ENCODE measurements at regions not wholly inside any gene's neighbourhood (a gene's known extent, or its start where the extent isn't known, plus 50 kb on each side); places are given as distances from the start of the nearest gene placed in this dataset.

DNA sequence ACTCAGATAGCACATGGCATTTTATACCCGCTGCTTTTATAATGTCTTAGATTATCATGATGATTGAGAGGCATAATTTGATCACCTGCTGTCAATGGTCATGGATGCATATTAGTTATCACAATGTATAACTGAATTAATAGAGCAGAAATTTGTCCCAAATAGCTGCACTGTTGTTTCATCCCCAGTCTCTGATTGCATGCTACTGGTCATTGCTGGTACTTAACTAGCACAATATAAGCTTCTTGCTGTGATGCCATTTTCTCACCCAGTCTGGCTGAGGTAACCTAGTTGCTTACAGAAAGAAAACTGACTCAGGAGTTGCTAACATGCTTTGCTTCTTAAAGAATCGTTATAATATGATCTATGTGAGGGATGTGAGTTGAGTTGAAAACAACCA lies 76.8 kb upstream of the PLEKHA5 start:
- no peak for DNase-seq (ENCODE audit: low spot score)

DNA sequence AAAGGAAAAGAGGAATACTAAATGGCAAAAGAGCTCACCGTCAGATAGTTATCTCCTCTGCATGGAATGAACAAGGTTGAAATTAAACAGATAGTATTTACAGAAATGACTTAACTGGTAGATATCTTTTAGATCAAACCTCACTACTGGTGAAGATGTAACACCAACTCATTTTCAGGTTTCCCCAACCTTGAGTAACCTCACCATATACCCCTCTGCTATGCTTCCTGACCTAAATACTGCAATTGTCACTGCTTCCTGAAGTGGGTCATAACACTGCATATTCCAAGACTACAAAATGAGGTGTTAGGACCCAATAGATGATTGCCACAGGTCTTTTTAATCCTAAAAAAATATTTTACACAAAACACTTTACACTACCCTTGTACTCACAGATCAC lies 76.3 kb upstream of the PLEKHA5 start:
- DNase-seq (ENCODE audit: low spot score), result no peak

DNA sequence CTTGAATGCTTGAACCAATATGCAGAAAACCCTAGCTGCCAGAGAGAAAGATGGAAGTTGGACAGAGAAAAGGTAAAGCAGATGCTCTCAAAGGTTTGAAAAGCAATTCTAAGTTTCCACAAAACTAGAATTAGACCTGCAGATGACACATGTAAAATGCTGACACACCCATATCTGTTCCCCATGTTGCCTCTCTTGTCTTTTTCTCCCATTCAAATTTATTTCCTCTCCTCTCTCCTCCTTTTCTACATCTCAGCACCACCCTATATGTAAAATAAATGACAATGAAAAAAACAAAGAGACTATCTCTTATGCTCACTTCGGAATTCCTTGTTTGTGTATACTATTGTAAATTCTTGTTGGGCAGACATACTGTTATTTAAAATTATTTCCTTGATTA lies 75.5 kb upstream of the PLEKHA5 start:
- no peak for DNase-seq (ENCODE audit: low spot score)

DNA sequence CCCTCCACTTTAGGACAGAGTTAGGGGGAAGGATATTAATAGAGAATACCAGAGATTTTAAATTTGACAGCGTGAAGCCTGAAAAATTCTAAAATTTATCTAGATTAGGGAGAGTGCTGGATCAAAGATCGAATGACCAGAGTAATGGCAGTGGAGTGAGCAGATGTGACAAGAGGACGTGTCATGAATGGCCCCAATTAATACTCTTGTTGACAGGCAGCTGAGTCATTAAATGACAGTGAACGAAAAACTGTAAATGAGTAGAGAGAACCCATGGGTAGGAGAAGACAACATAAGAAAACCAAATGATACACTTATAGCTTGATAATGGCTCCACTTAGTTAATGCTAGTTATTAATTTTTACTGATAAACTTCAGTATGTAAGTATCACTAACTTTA lies 73.9 kb upstream of the PLEKHA5 start:
- no peak for DNase-seq (ENCODE audit: low spot score)

DNA sequence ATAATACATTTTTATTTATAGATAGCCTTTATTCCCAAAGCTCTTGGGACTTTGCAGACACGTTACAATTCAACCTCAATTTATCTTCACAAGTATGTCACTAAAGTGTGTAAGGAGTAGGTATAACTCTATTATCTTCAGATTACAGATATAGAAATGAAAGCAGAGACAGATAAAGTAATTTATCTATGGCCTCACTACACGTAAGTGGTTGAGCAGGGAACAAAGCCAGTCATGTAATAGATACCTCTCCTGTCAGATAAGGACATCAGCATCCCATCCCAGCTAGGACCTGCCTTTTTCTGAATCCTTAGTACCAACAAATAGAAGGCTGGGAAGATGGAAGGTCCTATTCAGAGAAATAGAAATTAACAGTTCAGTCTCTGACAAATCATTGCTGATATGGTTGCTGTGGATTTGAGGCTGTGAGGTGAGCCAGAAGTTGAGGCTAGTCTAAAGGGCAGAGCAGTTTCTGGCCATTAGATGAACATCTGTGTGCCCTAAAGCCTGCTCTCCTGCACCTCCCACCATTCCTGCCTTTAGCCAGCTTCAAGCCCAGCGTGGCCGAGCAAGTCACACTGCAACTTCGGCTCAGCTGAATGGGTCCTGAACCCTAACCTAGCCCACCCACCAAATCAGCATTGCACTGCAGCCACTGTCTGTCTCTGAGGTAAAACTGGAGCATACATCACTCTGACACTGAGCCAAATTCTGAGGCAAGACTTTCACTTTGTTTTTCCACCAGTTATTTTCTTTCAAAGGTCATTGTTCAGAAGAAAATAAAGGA lies 71.1 kb upstream of the PLEKHA5 start:
- DNase-seq (ENCODE audit: low spot score), result no peak

DNA sequence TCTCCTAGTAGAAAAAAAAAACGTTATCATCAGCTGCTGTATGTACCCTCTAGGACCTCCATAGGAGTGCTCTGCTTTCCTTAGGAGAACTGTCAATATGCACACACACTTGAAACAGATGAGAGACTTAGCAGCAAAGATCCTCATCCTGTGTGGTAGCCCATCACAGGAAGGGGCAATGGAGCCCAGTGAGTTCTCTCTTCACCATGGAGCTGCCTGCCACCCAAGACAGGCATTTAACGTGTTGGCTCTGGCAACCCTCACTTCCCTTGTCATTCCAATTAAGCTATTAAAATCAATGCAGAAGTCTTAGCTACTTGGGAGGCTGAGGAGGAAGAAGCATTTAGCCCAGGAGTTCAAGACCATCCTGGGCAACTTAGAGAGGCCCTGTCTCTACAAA lies 64.8 kb upstream of the PLEKHA5 start:
- DNase-seq (ENCODE audit: low spot score), result no peak

DNA sequence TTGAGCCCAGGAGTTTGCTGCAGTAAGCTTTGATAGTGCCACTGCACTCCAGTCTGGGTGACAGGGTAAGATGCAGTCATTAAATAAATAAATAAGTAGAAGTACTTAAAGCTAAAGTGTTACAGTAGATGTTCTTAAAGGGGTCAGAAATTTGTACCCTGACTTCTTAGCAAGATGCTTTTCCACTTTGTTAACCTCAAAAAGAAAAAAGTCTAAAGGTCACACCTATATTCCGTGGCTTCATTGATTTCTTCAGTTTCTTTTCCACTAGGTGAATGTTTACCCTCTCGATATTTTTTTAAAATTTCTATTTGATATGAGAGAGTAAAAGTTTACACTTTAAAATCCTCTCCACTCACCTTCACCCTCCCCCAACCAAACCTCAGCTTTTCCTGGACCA lies 64.3 kb upstream of the PLEKHA5 start:
- DNase-seq (ENCODE audit: low spot score), result no peak

DNA sequence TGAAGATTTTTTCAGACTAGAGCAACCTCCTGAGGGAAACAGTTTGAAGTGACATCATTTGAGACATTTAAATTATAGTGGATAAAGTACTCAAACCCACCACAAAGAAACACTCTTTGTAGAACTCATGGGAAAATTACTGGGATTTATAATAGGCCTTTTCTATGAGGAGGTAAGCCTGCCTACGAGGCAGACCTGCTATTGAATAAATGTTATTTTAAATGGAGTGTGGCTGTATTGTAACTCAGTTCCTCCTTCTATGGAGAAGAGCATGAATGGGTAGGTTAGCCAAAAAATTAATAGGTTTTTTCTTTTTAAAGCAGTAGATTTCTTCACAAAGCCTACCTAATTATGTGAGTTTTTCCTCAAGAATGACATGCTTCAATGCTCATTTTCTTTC lies 63.7 kb upstream of the PLEKHA5 start:
- no peak for DNase-seq (ENCODE audit: low spot score)

DNA sequence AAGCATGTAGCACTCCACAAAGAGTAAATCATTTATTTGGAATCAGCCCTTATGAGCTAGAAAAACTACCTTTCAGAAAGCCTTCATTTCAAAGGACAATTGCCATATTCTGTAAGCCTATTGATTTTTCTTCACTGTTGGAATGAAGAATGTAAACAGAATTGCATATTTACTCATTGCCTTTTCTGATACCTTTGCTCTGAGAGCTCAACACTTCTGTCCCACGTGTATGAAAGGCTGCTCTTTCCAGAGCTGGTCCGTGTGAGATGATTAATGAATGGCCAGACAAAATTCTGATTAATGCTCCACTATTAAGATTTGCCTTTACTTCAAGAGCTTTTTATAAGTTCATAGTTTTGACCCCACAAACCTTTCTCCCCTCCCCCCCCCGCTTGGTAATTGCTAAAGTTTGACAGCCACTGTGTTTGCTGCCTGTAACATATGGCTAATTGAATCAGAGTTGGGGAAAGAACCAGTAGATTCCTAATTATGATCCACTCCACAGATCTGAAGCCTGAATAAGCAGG lies 63.0 kb upstream of the PLEKHA5 start:
- DNase-seq (ENCODE audit: low spot score), result peak; percentile 56

DNA sequence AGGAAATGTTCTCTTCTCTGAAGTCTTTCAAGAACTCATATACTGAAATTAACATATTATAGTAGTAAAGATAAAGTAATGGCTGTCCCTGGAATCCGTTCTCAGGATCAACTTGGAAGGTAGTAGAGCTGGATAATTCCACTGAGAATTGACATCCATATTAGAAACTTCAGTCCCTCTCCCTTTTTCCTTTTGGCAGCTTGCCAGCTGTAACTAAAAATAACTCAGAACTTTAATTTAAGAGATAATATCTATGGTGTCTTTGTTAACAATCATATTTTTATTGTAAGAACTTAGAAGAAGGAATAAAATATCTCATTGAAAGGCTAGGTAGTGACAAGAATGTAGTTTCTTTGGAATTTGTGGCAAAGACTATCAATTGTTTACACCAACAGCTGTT lies 61.4 kb upstream of the PLEKHA5 start:
- DNase-seq (ENCODE audit: low spot score), result no peak

DNA sequence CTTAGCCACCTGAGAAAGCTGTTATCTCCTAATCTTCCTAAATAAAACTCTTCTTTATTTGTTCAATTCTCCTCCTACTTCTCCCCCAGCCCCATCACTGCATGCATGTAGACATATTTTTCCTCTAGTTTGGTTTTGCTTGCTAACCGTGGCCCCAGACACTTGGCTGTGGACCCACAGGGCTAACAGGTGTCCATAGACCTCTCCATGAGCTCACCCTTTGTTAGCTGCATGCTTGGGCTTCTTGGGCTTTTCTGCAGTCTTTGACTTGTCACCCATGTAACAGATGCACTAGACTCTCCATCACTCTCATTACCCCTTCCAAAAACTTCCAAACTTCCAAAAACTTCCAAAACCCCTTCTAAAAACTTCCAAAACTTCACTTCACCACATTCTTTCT lies 59.2 kb upstream of the PLEKHA5 start:
- no peak for DNase-seq (ENCODE audit: low spot score)

DNA sequence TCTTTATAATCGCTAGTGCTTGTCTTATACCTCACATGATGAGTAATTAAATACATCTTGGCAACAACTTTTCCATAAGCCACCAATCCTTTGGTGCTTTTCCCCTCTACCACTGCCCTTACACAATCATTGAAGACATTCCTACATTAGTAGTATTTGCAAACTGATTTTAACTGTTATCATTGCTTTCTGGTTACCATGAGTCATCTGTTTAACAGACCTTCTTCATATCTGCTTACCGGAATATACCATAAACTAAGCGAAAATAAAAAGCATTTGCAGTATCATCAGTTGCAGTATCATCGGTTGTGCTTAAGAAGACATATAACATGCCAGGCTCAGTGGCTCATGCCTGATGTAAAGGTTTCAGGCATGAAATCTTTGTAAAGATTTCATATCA lies 54.8 kb upstream of the PLEKHA5 start:
- no peak for DNase-seq (ENCODE audit: low spot score)

DNA sequence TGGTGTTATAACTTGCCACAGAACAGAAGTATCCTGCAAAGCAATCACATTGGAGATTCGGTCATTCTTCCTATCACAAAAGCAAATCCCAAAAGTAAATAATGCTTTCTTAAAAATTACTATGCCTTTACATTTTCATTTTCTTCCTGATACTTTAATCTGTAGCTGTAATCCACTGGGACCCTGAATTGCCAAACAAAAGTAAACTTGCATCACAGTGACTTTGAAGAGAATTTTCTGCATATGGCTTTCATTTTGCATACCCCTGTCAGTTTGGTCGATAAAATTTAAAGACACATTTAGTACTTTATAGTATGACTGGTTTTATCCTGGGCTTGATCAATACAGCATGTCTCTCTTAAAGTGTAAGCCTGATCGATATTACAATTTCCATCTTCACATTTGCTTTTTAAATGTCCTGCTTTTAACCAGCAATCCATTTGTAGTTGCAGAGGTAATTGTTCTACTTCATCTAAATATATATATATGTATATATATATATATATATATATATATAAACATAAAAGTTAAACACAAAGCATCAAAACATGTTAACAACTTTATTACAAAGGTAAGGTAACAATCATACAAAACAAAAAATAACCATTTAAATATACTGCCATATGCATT lies 53.7 kb upstream of the PLEKHA5 start:
- DNase-seq (ENCODE audit: low spot score), result no peak

All from HT-29 (cell line).